ENCODE measurements at regions not wholly inside any gene's neighbourhood (a gene's known extent, or its start where the extent isn't known, plus 50 kb on each side); places are given as distances from the start of the nearest gene placed in this dataset.

DNA sequence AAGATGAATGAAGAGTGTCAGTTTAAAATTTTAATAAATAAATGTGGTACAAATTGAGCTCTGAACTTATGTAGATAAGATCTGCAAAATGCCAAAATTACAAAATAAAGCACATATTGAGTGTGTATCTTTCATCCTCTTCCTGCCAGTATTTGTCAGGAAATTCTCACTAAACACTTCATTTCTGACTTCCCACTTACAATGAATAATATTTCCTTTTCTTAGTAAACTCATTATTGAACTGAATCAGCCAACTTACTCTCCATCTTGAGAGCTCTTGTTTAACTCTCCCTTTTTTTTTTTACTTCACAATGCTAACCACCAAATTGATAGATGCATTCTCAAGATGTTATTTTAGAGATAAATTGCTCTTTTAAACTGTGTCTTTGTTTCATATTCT lies 1230.2 kb downstream of the JRKL start (continued):
- TF ChIP-seq ZKSCAN8 (CRISPR knock-in tag; IDR thresholded peaks at IDR 0.05) (no peak), HIVEP1 (CRISPR knock-in tag; IDR thresholded peaks at IDR 0.05) (no peak), NEUROD1 (IDR thresholded peaks at IDR 0.05; ENCODE audit: borderline replicate concordance, low read depth, low read length, partially characterized antibody) (no peak), ZNF695 (CRISPR knock-in tag; IDR thresholded peaks at IDR 0.05) (no peak), ERF (CRISPR knock-in tag; IDR thresholded peaks at IDR 0.05) (no peak), XRCC5 (IDR thresholded peaks at IDR 0.05; ENCODE audit: low read depth, low read length) (no peak)
- TF ChIP-seq, protein P1, sequence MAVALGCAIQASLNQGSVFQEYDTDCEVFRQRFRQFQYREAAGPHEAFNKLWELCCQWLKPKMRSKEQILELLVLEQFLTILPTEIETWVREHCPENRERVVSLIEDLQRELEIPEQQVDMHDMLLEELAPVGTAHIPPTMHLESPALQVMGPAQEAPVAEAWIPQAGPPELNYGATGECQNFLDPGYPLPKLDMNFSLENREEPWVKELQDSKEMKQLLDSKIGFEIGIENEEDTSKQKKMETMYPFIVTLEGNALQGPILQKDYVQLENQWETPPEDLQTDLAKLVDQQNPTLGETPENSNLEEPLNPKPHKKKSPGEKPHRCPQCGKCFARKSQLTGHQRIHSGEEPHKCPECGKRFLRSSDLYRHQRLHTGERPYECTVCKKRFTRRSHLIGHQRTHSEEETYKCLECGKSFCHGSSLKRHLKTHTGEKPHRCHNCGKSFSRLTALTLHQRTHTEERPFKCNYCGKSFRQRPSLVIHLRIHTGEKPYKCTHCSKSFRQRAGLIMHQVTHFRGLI (CRISPR knock-in tag; IDR thresholded peaks at IDR 0.05) = no peak
- TF ChIP-seq, protein P2, sequence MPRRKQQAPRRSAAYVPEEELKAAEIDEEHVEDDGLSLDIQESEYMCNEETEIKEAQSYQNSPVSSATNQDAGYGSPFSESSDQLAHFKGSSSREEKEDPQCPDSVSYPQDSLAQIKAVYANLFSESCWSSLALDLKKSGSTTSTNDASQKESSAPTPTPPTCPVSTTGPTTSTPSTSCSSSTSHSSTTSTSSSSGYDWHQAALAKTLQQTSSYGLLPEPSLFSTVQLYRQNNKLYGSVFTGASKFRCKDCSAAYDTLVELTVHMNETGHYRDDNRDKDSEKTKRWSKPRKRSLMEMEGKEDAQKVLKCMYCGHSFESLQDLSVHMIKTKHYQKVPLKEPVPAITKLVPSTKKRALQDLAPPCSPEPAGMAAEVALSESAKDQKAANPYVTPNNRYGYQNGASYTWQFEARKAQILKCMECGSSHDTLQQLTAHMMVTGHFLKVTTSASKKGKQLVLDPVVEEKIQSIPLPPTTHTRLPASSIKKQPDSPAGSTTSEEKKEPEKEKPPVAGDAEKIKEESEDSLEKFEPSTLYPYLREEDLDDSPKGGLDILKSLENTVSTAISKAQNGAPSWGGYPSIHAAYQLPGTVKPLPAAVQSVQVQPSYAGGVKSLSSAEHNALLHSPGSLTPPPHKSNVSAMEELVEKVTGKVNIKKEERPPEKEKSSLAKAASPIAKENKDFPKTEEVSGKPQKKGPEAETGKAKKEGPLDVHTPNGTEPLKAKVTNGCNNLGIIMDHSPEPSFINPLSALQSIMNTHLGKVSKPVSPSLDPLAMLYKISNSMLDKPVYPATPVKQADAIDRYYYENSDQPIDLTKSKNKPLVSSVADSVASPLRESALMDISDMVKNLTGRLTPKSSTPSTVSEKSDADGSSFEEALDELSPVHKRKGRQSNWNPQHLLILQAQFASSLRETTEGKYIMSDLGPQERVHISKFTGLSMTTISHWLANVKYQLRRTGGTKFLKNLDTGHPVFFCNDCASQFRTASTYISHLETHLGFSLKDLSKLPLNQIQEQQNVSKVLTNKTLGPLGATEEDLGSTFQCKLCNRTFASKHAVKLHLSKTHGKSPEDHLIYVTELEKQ (CRISPR knock-in tag; IDR thresholded peaks at IDR 0.05) = no peak
- TF ChIP-seq, protein P3, sequence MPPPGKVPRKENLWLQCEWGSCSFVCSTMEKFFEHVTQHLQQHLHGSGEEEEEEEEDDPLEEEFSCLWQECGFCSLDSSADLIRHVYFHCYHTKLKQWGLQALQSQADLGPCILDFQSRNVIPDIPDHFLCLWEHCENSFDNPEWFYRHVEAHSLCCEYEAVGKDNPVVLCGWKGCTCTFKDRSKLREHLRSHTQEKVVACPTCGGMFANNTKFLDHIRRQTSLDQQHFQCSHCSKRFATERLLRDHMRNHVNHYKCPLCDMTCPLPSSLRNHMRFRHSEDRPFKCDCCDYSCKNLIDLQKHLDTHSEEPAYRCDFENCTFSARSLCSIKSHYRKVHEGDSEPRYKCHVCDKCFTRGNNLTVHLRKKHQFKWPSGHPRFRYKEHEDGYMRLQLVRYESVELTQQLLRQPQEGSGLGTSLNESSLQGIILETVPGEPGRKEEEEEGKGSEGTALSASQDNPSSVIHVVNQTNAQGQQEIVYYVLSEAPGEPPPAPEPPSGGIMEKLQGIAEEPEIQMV (tag; conservative IDR thresholded peaks at IDR 0.05; ENCODE audit: low read depth) = no peak

All from K562 (cell line).